GM19463 (cell line): ENCODE measurements at regions not wholly inside any gene's neighbourhood (a gene's known extent, or its start where the extent isn't known, plus 50 kb on each side); places are given as distances from the start of the nearest gene placed in this dataset.

ENCODE experiments used
- ATAC-seq: cut with Tn5 transposase; IDR thresholded peaks from one replicate; pipeline ENCODE4 v1.9.1; 2021; ENCODE audit warnings: mild to moderate bottlenecking, moderate library complexity; ENCODE audit not compliant: unreplicated experiment

DNA sequence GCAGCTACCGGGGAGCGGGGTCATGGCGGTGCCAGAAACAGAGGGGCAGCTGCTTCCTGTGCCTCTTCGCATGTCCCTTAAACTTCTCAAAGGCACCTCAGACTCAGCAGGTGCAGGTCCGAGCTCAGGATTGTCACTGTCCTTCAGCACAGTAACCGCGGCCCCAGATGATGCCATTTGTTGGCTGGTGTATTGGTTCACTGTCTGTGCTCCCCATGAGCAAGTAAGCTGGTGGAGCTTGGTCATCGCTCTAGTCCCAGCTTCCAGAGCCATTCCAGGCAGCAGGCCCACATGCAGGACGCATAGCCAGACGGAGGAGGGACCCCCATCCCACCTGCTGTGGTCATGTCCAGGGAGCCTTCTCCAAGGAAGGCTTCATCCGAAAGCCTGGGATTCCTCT is 154.0 kb upstream of the AJAP1 start:
- ATAC-seq = no peak

DNA sequence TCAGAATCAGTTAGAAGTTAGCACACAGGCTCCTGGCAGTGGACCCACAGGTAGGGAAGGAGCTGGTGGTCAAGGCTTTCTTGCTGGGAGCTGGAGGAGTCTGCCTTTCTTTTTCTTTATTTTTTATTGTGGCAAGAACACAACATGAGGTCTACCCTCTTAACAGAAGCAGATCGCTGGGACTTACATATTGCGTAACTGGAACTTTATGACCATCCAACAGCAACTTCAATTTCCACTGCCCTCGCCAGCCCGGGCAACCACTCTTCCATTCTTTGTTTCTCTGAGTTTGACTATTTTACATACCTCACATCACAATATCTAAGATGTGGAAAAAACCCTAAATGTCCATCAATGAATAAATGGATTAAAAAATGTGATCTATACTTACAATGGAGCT is 147.8 kb upstream of the AJAP1 start:
- ATAC-seq = no peak

DNA sequence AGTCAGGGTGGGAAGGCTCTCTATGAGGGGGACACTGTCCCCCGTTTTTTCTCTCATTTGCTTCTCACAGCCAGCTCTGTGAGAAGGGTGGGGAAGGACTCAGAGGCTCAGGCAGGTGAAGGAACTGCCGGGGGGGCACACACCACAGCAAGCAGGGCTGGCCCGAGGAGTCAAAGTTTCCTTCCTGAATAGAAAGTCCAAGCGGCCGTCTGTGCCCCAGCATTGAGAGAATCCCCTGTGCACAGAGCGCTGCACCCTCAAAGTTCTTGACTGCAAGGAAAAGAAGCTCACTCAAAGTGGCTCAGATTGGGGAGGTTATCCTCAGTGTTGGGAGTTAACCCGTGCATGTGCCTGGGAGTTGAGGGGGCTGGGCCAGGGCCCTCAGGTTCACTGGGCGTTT is 145.2 kb upstream of the AJAP1 start:
- ATAC-seq = no peak

DNA sequence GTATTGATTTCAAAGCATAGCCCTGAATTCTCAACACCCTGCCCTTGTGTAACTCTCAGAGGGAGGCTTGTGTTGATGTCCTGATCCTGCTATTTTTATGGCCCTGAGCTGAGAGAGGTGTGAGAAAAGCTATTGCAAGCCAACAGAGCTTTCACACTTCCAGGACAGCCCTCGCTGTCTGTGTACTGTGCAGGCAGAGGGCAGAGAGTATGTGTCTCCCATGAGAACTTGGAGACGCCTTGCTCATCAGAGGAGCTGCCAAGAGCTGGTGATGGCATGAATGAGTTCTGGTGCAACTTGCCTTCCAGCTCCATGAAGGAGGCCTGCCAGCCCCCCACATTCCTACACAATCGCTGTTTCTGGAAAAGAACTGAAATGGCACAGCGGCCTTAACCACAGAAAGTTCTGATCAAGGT is 144.1 kb upstream of the AJAP1 start:
- ATAC-seq = no peak

DNA sequence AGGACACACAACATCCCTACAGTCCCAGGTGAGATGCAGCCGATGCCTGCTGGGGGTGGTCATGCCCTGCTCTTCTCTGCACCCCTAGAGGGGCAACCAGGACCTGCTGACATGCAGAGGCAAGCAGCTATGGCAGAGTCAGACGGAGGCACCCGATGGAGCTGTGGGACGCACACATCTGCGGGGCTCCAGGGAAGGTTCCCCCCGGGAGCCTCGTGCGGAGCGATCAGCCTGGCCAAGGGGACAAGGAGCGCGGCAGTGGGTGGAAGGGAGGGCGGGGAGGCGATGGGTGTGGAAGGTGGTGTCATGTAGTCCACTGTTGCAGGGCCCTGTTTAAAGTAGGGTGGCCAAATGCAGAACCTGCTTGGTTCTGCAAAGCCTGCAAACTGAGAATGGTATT is 143.0 kb upstream of the AJAP1 start:
- ATAC-seq = no peak

GRCh38 chr1:4512636-4513035 is 141.8 kb upstream of the AJAP1 start:
- ATAC-seq = no peak

GRCh38 chr1:4513685-4514084 is 140.7 kb upstream of the AJAP1 start:
- ATAC-seq = no peak

GRCh38 chr1:4515727-4516289 is 138.6 kb upstream of the AJAP1 start:
- ATAC-seq = no peak

- no peak for ATAC-seq
Measured at GRCh38 chr1:4516596-4516995, 137.8 kb upstream of the AJAP1 start.

DNA sequence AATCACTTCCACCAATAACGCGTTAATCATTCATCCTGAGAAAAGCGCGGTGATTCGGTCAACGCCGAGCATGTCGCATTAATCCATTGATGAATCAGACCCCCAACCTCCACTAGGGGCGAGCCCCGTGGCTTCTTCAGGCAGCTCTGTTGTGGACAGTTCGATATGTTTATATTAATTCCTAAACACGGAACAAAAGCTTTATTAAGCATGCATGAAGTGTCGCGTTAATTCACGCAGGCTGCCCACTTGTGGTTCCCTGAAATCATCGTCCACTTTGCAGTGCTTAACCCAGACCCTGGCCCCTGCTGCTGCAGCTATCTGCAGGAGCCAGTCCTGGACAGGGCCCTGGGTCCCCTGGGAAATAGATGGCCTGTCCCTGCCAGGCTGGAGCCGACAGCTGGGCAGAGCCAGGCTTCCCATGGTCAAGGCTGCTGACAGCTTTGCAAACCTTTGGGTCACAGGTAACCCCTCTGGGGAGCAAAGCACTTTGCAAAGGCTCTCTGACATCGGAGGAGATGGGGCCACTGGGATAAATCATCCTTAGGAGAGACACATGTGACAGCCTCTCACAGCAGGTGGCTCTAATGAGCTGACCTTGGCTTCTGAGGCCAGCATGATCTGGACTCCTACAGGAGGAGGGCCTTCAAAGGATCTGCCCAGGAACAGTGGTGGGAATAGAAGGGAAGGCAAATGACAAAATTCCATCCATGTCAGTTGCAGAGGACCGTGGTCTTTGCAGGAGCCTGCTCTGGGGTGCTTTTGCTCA is 137.0 kb upstream of the AJAP1 start:
- ATAC-seq = no peak

DNA sequence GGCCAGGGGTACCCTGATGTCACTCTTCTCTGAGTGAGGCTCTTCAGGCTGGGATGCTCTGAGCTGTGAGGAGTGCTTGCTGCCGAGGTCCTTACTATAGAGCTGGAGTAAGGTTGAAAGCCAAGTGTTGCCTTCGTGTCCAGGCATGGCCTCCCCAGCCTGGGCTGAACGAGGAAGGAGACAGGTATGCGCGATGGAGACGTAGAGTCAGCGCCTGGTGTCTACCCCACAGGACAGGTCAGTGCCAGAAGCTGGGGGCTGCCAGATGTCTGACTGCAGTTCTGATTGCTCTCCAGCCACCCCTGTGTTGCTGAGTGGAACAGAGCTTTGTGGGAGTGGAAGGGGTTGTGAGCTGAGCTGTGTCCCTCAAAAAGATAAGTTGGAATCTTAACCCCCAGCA is 135.8 kb upstream of the AJAP1 start:
- no peak for ATAC-seq

GRCh38 chr1:4519954-4520353 is 134.5 kb upstream of the AJAP1 start:
- no peak for ATAC-seq

DNA sequence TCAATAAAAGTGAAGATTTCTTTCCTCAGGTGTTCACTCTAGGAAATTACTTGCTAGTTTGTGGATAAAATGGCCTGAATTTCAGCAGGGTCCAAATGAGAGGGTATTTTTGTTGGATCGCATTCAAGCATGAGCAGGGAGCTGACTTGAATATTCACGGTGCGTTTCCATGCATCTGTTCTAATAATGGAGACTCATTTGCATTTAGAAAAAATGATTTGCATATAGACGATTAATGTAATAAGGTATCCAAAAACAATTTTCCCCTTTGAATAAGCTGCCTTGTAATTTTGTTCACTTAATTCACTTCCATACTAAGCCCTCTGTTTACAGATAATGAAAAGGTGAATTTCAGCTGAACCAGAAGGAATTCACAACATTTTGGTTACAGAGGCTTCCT is 130.9 kb upstream of the AJAP1 start:
- no peak for ATAC-seq

DNA sequence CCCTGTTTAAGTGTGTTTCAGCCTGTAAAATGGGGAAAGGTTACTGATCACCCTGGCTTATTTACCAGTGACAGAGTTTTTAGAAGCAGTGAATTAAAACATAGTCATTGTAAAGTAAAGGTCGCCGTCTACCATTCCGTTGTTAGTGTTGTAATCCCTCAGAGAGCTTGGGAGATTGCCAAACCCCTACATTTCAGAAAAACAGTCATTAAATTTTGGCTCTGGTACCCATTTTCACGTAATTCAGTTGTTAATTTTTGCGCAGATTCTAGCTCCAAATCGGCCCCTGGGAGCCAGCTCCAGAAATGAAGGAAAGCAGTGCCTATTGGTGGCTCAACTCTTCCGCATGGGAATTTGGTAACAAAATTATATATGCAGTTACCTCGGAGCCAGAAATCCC is 127.7 kb upstream of the AJAP1 start:
- ATAC-seq = no peak

DNA sequence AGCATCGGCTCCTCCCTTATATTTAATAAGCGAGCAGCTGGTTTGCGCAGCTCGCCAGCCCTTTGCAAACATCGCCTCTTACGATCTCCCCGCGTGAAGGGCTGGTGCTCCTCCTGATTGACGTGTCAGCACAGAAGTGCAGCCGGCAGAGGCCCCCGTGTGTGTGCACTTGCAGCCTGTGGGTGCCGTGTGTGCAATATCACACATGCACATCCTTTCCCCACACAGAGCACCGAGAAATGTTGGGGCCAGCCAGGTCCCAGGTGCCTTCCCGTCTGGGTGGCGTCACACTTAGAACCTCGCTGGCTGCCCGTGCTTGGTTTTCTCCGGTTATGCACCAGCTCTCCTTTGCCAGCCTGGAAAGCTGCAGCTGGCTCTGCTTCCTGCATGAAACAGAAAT is 126.6 kb upstream of the AJAP1 start:
- no peak for ATAC-seq

DNA sequence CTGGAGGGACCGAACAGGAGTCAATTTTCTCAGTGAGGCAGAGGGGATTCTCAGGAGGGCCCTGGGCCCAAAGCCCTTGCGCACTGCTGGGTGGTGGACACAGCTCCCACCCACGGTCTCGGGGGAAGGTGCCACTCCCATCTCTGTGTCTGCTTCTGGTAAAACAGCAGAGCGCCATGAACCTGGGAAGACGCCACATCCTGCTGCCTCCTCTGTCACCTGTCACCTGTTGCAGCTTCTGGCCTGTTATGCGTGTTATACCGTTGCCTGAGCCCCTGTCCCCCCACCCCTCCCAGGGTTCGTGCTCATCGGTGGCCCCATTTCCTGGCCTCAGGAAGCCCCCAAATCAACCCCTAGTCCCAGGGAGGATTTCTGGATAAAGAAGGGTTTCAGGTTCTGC is 125.8 kb upstream of the AJAP1 start:
- no peak for ATAC-seq

DNA sequence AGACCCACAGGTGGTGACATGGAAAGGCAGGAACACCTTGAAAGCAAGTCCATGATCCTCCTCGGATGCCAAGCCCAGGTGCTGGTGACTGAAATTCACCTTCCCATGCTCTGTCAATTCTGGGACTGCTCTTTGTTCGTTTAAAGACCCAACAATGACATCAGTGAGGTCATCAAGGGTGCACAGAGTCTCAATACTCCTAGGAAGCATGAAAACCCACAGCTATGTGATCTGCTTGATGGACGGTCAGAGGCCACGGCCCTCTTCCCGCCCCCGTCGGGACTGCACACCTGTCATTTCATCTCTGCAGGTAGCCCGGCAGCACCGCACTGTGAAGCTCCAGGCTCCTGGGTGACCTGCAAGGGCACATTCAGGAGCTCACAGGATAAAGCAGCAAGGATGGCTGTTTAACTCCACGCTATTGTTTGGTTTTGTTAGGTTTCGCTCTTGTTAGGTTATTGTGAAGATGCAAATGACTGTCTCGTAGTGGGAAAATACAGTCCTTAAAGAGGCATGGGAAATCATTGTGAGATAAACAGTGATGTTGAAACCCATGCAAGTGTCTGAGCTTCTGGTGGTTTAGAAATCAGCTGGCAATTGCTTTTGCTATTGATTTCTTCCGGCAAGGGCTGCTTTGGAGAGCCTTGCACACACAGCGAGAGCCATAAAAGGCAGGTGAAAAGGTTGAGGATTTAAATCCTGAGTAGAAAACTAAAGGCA is 124.8 kb upstream of the AJAP1 start:
- no peak for ATAC-seq

GRCh38 chr1:4530166-4530785 is 124.1 kb upstream of the AJAP1 start:
- ATAC-seq = no peak

DNA sequence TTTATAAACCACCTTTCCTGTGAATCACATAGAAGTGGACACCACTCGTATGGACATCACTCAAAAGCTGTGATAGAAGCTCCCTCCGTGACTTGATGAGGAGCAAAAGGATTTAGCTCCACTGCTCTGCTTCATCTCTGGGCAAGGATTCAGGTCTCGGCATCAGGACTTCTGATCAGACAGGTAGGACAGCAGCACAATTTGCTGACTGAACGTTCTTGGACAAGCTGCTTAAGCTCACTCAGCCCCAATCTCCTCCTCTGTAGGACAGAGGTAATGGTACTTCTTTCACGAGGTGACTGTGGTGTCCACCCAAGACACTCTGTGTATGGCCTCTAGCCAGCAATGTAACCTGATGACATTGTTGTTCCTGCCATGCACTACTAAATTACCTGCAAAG is 122.6 kb upstream of the AJAP1 start:
- no peak for ATAC-seq

- no peak for ATAC-seq
Measured at GRCh38 chr1:4532656-4533055, 121.8 kb upstream of the AJAP1 start.

DNA sequence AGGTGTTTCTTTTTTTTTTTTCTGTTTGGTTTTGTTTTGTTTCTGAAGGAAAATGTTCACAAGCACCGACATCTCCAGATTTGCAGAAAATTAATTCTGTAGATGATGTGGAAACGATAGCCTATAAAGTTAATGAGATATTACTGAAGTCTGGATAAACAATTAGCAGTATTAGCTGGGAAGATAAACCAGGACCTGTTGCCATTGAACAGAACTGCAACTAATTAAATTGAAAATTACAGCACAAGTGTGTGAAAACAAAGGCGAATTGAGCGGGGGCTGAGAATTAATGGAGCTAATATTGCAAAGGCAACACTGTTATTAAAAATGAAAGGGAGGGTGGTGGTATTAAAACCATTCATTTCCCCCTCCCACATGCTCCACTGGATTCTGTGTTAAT is 107.5 kb upstream of the AJAP1 start:
- no peak for ATAC-seq

GRCh38 chr1:4549930-4550329 is 104.5 kb upstream of the AJAP1 start:
- no peak for ATAC-seq
